Stimulated activated CD4-positive, alpha-beta T cell treated with anti-CD3 and anti-CD28 coated beads, Interleukin-2, amount 100 ng/mL, for 4 hours (primary cell): ENCODE measurements at regions not wholly inside any gene's neighbourhood (a gene's known extent, or its start where the extent isn't known, plus 50 kb on each side); places are given as distances from the start of the nearest gene placed in this dataset.
"Not testable (repeated sequence)": the region's sequence is repeated elsewhere in the genome, so short reads cannot be mapped to it uniquely, and the experiment has no call there.

ENCODE experiments used
- DNase-seq: peaks from one replicate; pipeline ENCODE4 v3.0.0-alpha.2; 2020; ENCODE audit warnings: low read depth

- DNase-seq, result no peak
Measured at GRCh38 chr2:133840761-133841160, 272.5 kb upstream of the NCKAP5 start.

GRCh38 chr2:133841900-133842299, 273.6 kb upstream of the NCKAP5 start:
- no peak for DNase-seq

- DNase-seq, result no peak
Measured at GRCh38 chr2:133842446-133842845, 274.2 kb upstream of the NCKAP5 start.

GRCh38 chr2:133843091-133843490, 274.8 kb upstream of the NCKAP5 start:
- no peak for DNase-seq

GRCh38 chr2:133843551-133843950, 275.3 kb upstream of the NCKAP5 start:
- DNase-seq, result no peak

- DNase-seq, result peak; percentile 23
Measured at GRCh38 chr2:133844214-133844892, 276.1 kb upstream of the NCKAP5 start.

- DNase-seq, result no peak
Measured at GRCh38 chr2:133846476-133846875, 278.2 kb upstream of the NCKAP5 start.

DNA sequence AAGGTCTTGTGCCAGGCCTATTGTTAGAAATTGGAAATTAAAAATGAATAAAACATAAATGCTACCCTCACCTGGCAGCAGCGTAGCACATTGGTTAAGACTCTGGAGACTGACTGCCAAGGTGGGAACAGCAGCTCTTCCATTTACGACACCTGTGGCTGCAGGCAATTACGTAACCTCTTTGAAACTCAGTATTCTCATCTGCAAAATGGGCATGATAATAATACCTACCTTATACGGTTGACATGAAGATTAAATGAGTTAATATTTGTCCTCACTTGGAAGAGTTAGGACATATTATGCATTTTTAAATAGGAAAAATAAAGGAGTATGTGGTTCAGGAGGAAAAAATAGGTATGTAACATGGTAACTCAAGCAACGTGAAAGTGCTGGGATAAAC, 279.3 kb upstream of the NCKAP5 start:
- no peak for DNase-seq

DNA sequence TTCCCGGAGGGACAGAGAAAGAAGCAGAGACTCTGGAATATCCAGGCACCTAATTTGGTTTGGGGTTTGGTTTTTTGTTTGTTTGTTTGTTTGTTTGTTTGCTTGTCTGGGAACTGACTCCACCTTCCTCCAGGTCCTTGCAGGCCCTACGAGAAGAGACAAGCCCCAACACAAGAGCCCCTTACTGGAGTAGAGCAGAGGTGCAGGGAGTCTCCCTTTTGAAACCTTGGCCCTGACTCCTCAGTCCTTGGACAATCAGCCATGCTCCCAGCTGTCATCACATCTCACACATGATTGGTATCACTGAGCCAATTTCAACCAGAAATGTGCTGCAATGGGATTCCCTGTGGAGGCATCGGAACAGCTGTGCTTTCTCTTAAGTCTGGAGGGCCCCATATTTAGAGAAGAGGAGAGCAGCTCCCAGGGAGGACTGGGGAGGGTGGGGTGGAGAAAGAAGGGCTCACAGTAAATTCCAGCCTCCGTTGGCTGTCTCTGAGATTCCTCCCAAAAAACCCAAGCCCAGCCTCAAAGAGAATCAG, 279.9 kb upstream of the NCKAP5 start:
- no peak for DNase-seq

DNA sequence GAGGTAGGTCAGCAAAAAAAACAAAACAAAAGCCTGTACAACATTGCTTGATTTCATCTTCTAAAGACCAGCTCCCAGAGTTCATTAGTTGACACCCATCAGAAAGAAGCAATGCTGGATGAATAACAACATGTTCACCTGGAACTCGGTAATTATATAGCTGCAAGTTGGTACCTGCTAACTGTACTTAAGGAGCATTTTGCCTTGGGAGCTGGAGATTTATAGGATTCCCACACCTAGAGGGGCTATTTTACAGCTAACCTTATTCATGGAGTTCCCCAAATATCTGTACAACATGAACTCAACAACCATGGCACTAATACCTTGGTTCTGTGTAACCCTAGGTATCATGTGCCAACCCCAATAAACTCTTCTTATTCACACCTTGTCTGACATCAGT, 281.1 kb upstream of the NCKAP5 start:
- DNase-seq, result no peak

DNA sequence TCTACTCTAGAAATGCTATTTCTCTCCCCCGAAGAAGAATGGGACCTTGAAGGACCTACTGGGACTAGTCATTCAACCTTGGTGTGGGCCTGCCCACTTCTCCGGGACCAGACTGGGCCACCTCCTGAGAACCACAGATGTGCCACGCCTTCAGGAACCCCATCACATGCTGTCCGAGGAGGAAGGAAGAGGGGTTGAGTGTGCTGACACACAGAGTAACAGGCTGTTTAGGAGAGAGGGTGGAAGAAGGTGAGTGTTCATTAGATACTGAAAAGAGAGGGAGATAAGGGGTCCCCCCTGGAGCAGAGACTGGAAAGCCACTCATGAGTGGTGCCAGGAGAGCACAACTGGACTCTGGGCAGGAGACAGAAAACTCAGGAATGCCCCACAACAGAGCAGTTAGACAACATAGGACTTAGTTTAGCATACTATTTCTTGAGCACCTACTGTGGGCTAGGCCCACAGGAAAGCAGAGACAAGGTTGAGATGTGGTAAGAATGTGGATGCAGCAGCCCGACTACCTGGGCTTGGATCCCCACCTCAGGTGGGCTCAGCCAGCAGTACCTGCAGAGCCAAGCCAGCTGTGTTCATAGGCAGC, 286.4 kb upstream of the NCKAP5 start:
- no peak for DNase-seq

GRCh38 chr2:133855526-133855925, 287.3 kb upstream of the NCKAP5 start:
- DNase-seq, result no peak

GRCh38 chr2:133856678-133857077, 288.4 kb upstream of the NCKAP5 start:
- no peak for DNase-seq

- DNase-seq, result no peak
Measured at GRCh38 chr2:133859578-133859977, 291.3 kb upstream of the NCKAP5 start.

GRCh38 chr2:133862400-133862977, 294.2 kb upstream of the NCKAP5 start:
- no peak for DNase-seq

GRCh38 chr2:133863106-133863800, 295.0 kb upstream of the NCKAP5 start:
- no peak for DNase-seq

DNA sequence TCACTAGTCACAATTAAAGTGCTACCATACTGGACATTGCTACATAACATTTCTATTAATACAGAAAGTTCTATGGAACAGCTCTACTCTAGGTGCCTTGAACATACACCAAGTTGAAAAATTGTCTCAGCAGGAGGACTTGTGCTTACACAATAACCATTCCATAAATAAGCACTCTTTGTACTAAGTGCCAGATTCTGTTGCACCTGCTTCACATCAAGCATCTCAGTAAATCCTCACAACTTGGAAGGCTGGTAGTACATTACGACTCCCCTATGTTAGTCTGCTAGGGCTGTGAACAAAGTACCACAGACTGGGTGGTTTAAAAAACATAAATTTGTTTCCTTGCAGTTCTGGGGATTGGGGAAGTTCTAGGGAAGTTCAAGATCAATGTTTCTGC, 296.9 kb upstream of the NCKAP5 start:
- no peak for DNase-seq

GRCh38 chr2:133867166-133867565, 298.9 kb upstream of the NCKAP5 start:
- DNase-seq, result no peak

GRCh38 chr2:133871545-133872209, 303.4 kb upstream of the NCKAP5 start:
- no peak for DNase-seq

DNA sequence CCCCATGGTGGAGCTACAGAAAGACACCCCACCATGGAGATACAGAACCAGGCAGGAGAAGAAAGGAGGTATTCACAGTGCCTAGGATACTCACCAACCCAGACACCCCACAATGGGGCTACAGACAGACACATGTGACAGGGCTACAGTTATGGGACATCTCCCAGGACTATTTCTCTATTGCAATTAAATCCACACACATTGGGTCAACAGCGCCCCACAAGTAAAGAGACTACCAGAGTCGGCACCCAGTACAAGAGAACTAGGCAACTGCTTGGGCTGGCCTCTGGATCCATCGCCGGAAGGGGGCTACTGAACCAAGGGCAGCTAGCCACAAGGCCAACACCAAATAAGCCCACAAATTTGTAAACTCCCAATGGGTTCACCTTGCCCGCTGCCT, 310.1 kb upstream of the NCKAP5 start:
- DNase-seq, result no peak

DNA sequence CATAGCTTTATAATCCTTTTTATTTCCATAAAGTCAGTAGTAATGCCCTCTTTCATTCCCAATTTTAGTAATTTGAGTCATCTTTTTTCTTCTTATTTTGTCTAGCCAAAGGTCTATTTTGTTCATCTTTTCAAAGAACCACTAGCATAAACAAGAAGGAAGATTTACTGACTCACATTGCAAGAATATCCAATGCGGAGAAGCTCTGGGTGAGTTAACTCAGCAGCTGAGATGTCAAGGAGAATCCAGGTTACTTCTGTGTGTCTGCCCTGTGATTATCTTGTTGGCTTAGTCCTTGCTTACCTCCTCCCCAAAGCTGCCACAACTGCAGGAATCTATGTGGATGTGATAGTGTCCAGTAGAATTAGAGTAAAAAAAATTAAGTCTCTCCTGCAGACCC, 311.4 kb upstream of the NCKAP5 start:
- no peak for DNase-seq

DNA sequence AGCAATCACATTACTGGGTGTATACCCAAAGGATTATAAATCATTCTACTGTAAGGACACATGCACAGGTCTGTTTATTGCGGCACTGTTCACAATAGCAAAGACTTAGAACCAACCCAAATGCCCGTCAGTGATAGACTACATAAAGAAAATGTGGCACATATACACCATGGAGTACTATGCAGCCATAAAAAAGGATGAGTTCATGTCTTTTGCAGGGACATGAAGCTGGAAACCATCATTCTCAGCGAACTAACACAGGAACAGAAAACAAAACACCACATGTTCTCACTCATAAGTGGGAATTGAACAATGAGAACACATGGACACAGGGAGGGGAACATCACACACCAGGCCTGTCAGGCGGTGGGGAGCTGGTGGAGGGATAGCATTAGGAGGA, 313.9 kb upstream of the NCKAP5 start:
- DNase-seq, result not testable (repeated sequence)
